T-helper 2 cell treated with Interferon-gamma antibody and Interleukin-4, amounts not matched to agents 5 μg/mL and 100 μg/mL, for 36 hours (primary cell): ENCODE measurements at regions not wholly inside any gene's neighbourhood (a gene's known extent, or its start where the extent isn't known, plus 50 kb on each side); places are given as distances from the start of the nearest gene placed in this dataset.
A peak's percentile ranks its signal among the peaks of the same experiment; 100 is the strongest.
"Not testable (repeated sequence)": the region's sequence is repeated elsewhere in the genome, so short reads cannot be mapped to it uniquely, and the experiment has no call there.

Experiments
- DNase-seq: peaks from one replicate; pipeline ENCODE4 v3.0.0; 2021; ENCODE audit warnings: low spot score
- H3K27ac Mint-ChIP-seq: one replicate; pipeline ENCODE4 v1.8.0; 2021; ENCODE audit warnings: mild to moderate bottlenecking, mixed read lengths
- H3K27me3 Mint-ChIP-seq: one replicate; pipeline ENCODE4 v1.8.0; 2021; ENCODE audit warnings: low read depth, mixed read lengths
- H3K36me3 Mint-ChIP-seq: one replicate; pipeline ENCODE4 v1.8.0; 2021; ENCODE audit warnings: low read depth, mixed read lengths
- H3K4me1 Mint-ChIP-seq: one replicate; pipeline ENCODE4 v1.8.0; 2021; ENCODE audit warnings: low read depth, mixed read lengths
- H3K4me3 Mint-ChIP-seq: one replicate; pipeline ENCODE4 v1.8.0; 2022; ENCODE audit warnings: mild to moderate bottlenecking, moderate library complexity, mixed read lengths
- H3K9me3 Mint-ChIP-seq: one replicate; pipeline ENCODE4 v1.8.0; 2021; ENCODE audit warnings: mixed read lengths

GRCh38 chr22:25447686-25448434, 116.6 kb upstream of the GRK3 start:
- H3K4me1 Mint-ChIP-seq = peaks cover 32% of the 10 kb centered on the region
- peak; percentile 89 for DNase-seq
- peak overlapping the region; percentile 93 for H3K4me3 Mint-ChIP-seq
- peaks cover 22% of the 10 kb centered on the region for H3K36me3 Mint-ChIP-seq
- no peaks in the 10 kb centered on the region for H3K27me3 Mint-ChIP-seq
- H3K27ac Mint-ChIP-seq = peak overlapping the region; percentile 87
- H3K9me3 Mint-ChIP-seq = no peaks in the 10 kb centered on the region

GRCh38 chr22:25448435-25449051, 115.9 kb upstream of the GRK3 start:
- H3K4me3 Mint-ChIP-seq = peak overlapping the region; percentile 93
- peak; percentile 21 for DNase-seq

GRCh38 chr22:25449781-25450317, 114.6 kb upstream of the GRK3 start:
- H3K4me3 Mint-ChIP-seq = peak overlapping the region; percentile 93
- H3K4me1 Mint-ChIP-seq = peaks cover 35% of the 10 kb centered on the region
- no peaks in the 10 kb centered on the region for H3K27me3 Mint-ChIP-seq
- H3K27ac Mint-ChIP-seq = no peak overlapping the region
- no peak for DNase-seq
- H3K36me3 Mint-ChIP-seq = peaks cover 30% of the 10 kb centered on the region
- H3K9me3 Mint-ChIP-seq = no peaks in the 10 kb centered on the region

More at GRCh38 chr22:25448435-25449051, 115.9 kb upstream of the GRK3 start:
- Mint-ChIP-seq H3K9me3 (no peaks in the 10 kb centered on the region), H3K36me3 (peaks cover 24% of the 10 kb centered on the region), H3K27ac (peak overlapping the region; percentile 87), H3K4me1 (peaks cover 32% of the 10 kb centered on the region), H3K27me3 (no peaks in the 10 kb centered on the region)

DNA sequence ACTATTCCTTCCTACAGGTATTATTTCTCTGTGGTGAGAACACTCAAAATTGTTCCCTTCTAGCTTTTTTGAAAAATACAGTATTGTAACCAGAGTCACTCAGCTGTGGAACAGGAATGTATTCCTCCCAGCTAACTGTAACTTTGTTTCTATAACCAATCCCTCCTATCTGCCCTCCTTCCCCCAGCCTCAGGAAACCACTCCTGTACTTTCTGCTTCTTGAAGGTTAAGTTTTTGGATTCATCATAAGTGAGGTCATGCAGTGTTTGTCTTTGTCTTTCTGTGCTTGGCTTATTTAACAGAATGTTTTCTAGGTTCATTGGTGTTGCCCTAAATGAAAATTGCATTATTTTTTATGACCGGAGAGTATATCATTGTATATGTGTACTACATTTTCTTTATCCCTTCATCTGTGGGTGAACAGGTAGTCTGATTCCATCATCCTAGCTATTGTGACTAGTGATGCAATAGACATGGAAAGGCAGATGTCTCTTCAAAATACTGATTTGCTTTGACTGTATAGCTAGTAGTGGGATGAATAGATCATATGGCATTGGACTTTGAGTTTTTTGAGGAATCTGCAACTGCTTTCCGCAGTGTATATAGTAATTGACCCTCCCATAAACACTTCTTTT, 112.9 kb upstream of the GRK3 start:
- Mint-ChIP-seq H3K36me3 (peaks cover 33% of the 10 kb centered on the region), H3K4me1 (peaks cover 37% of the 10 kb centered on the region), H3K9me3 (no peaks in the 10 kb centered on the region), H3K27ac (no peak overlapping the region), H3K27me3 (no peaks in the 10 kb centered on the region), H3K4me3 (peak overlapping the region; percentile 60)
- DNase-seq = no peak

DNA sequence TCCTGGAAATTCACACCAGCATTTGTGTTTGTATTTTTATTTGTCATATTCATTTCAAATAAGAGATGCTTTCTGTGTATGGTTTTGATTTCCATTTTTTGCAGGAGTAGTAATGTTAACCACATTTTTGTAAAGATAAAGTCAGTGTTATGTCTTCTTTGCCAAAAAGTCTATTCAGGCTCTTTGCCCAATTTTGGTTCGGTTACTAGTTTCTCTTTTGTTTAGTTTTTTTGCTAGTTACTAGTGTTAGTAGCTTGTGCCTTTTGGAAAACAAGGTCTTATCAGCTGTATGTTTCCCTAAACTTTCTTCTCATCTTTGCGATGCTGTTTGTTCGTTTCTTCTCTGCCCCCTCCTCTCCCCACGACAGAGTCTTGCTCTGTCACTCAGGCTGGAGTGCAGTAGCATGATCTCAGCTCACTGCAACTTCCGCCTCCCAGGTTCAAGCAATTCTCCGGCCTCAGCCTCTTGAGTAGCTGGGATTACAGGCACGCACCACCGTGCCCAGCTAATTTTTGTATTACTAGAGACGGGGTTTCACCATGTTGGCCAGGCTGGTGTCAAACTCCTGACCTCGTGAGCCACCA, 112.3 kb upstream of the GRK3 start:
- Mint-ChIP-seq H3K9me3 (no peaks in the 10 kb centered on the region), H3K4me3 (peak overlapping the region; percentile 60), H3K36me3 (peaks cover 36% of the 10 kb centered on the region), H3K27me3 (no peaks in the 10 kb centered on the region), H3K27ac (peak overlapping the region; percentile 22), H3K4me1 (peaks cover 39% of the 10 kb centered on the region)
- no peak for DNase-seq

DNA sequence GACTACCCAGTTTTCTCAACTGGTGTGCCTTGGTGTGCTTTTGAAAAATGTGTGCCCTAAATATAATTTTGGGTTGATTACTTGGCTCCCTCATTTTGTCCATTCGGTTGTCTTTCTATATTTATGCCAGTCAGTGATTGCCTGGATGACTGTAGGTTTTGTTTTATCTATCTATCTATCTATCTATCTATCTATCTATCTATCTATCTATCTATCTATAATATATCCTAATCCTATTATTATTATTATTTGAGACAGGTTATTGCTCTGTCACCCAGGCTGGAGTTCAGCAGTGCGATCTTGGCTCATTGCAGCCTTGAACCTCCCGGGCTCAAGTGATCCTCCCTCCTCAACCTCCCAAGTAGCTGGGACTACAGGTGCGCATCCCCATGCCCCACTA, 111.4 kb upstream of the GRK3 start:
- H3K27me3 Mint-ChIP-seq = no peaks in the 10 kb centered on the region
- peaks cover 36% of the 10 kb centered on the region for H3K36me3 Mint-ChIP-seq
- peak overlapping the region; percentile 63 for H3K27ac Mint-ChIP-seq
- no peak overlapping the region for H3K4me3 Mint-ChIP-seq
- DNase-seq = no peak
- peaks cover 33% of the 10 kb centered on the region for H3K4me1 Mint-ChIP-seq
- no peaks in the 10 kb centered on the region for H3K9me3 Mint-ChIP-seq

DNA sequence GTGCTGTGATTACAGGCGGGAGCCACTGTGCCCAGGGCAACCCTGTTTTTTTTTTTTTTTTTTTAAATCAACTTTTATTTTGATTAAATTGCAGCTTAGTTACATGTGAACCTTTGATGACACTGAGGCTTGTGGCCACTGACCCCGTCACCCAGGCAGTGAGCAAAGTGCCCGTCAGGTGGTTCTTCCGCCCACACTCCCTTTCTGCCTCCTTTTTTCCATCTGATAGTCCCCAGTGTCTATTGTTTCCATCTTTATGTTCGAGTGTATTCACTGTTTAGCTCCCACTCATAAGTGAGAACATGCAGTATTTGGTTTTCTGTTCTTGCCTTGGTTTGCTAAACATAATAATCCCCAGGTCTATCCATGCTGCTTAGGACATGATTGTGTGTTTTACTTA, 110.9 kb upstream of the GRK3 start:
- no peak overlapping the region for H3K27ac Mint-ChIP-seq
- peak; percentile 66 for DNase-seq
- peaks cover 33% of the 10 kb centered on the region for H3K4me1 Mint-ChIP-seq

GRCh38 chr22:25456300-25457043, 108.0 kb upstream of the GRK3 start:
- peaks cover 49% of the 10 kb centered on the region for H3K36me3 Mint-ChIP-seq
- H3K4me3 Mint-ChIP-seq, H3K9me3 Mint-ChIP-seq, DNase-seq, H3K27ac Mint-ChIP-seq, H3K27me3 Mint-ChIP-seq: not testable (repeated sequence)
- H3K4me1 Mint-ChIP-seq = peaks cover 21% of the 10 kb centered on the region

More for the DNA sequence above, 110.9 kb upstream of the GRK3 start:
- no peaks in the 10 kb centered on the region for H3K27me3 Mint-ChIP-seq
- H3K36me3 Mint-ChIP-seq = peaks cover 38% of the 10 kb centered on the region
- H3K4me3 Mint-ChIP-seq = no peak overlapping the region
- no peaks in the 10 kb centered on the region for H3K9me3 Mint-ChIP-seq

GRCh38 chr22:25458631-25459030, 105.8 kb upstream of the GRK3 start:
- H3K9me3 Mint-ChIP-seq, H3K27me3 Mint-ChIP-seq, H3K27ac Mint-ChIP-seq, H3K4me3 Mint-ChIP-seq, DNase-seq: not testable (repeated sequence)
- H3K36me3 Mint-ChIP-seq = peaks cover 50% of the 10 kb centered on the region
- peaks cover 13% of the 10 kb centered on the region for H3K4me1 Mint-ChIP-seq

GRCh38 chr22:25460682-25461081, 103.8 kb upstream of the GRK3 start:
- Mint-ChIP-seq H3K4me1 (peaks cover 13% of the 10 kb centered on the region), H3K36me3 (peaks cover 47% of the 10 kb centered on the region)
- not testable (repeated sequence) for H3K27ac Mint-ChIP-seq, H3K27me3 Mint-ChIP-seq, H3K4me3 Mint-ChIP-seq, H3K9me3 Mint-ChIP-seq, DNase-seq

DNA sequence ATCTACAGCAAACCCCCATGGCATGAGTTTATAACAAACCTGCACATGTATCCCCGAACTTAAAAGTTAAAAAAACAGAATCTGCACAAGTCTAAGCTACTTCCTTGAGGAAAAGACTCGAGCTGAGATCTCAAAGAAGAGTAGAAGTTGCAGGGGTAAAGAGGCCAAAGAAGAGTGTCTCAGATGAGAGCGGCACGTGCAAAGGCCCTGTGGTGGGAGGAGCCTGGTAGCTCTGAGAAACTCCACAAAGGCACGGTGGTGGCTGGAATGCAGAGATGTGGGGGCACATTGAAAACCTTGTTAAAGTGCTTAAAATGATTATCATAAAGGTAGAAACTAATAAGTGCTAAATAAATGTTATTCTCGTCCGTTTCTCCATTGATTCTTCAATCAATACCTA, 103.2 kb upstream of the GRK3 start:
- peaks cover 16% of the 10 kb centered on the region for H3K4me1 Mint-ChIP-seq
- H3K27ac Mint-ChIP-seq = no peak overlapping the region
- H3K27me3 Mint-ChIP-seq = no peaks in the 10 kb centered on the region
- no peak overlapping the region for H3K4me3 Mint-ChIP-seq
- H3K9me3 Mint-ChIP-seq = no peaks in the 10 kb centered on the region
- peaks cover 52% of the 10 kb centered on the region for H3K36me3 Mint-ChIP-seq
- DNase-seq = no peak

- peaks cover 14% of the 10 kb centered on the region for H3K4me1 Mint-ChIP-seq
- H3K27me3 Mint-ChIP-seq, H3K4me3 Mint-ChIP-seq, H3K9me3 Mint-ChIP-seq: not testable (repeated sequence)
- peak overlapping the region; percentile 78 for H3K27ac Mint-ChIP-seq
- peaks cover 50% of the 10 kb centered on the region for H3K36me3 Mint-ChIP-seq
- peak; percentile 65 for DNase-seq
Measured at GRCh38 chr22:25462474-25463346, 101.8 kb upstream of the GRK3 start.

GRCh38 chr22:25463347-25463628, 101.2 kb upstream of the GRK3 start:
- H3K27ac Mint-ChIP-seq = peak overlapping the region; percentile 67
- not testable (repeated sequence) for H3K4me3 Mint-ChIP-seq

More at GRCh38 chr22:25463347-25463628, 101.2 kb upstream of the GRK3 start:
- peaks cover 14% of the 10 kb centered on the region for H3K4me1 Mint-ChIP-seq
- H3K36me3 Mint-ChIP-seq = peaks cover 50% of the 10 kb centered on the region
- DNase-seq, H3K27me3 Mint-ChIP-seq, H3K9me3 Mint-ChIP-seq: not testable (repeated sequence)
